GM23338 (cell line): ENCODE measurements at regions not wholly inside any gene's neighbourhood (a gene's known extent, or its start where the extent isn't known, plus 50 kb on each side); places are given as distances from the start of the nearest gene placed in this dataset.

Source experiments
- ATAC-seq: fragments of 200-7000 bp; cut with Tn5 transposase; 3 replicates; pipeline ENCODE4 v1.9.1; 2020
- DNase-seq: peaks from one replicate; pipeline ENCODE4 v3.0.0-alpha.2; 2015; ENCODE audit warnings: low spot score
- H2AFZ ChIP-seq: fragments of 200-600 bp; sonication (generic); 2 replicates; pipeline ENCODE4 v1.8.0; 2016; ENCODE audit warnings: antibody characterized with exemption, mild to moderate bottlenecking, moderate library complexity
- H3F3A ChIP-seq: fragments of 200-600 bp; sonication (generic); replicated peaks from 2 replicates; pipeline ENCODE4 v1.8.0; 2017; ENCODE audit warnings: antibody characterized with exemption, mixed run types, low read depth
- H3K27ac ChIP-seq: fragments of 200-600 bp; sonication (generic); 2 replicates; pipeline ENCODE4 v1.6.1; 2016; ENCODE audit warnings: low read depth
- H3K27me3 ChIP-seq: fragments of 200-600 bp; sonication (generic); 2 replicates; pipeline ENCODE4 v1.8.0; 2016; ENCODE audit warnings: mild to moderate bottlenecking, mixed run types, moderate library complexity; ENCODE audit not compliant: insufficient read depth
- H3K36me3 ChIP-seq: fragments of 200-600 bp; sonication (generic); 2 replicates; pipeline ENCODE4 v1.8.0; 2016; ENCODE audit warnings: mild to moderate bottlenecking; ENCODE audit not compliant: insufficient read depth
- H3K4me1 ChIP-seq: fragments of 200-600 bp; sonication (generic); 2 replicates; pipeline ENCODE4 v1.8.0; 2016; ENCODE audit warnings: mild to moderate bottlenecking, moderate library complexity; ENCODE audit not compliant: insufficient read depth
- H3K4me2 ChIP-seq: fragments of 200-600 bp; sonication (generic); 2 replicates; pipeline ENCODE4 v1.7.1; 2017; ENCODE audit warnings: mixed run types
- H3K4me3 ChIP-seq: fragments of 200-600 bp; sonication (generic); 2 replicates; pipeline ENCODE4 v1.6.1; 2016; ENCODE audit warnings: mixed run types
- H3K79me2 ChIP-seq: fragments of 200-600 bp; sonication (generic); replicated peaks from 2 replicates; pipeline ENCODE4 v1.8.0; 2017; ENCODE audit warnings: mild to moderate bottlenecking; ENCODE audit not compliant: insufficient read depth
- H3K9me2 ChIP-seq: fragments of 200-600 bp; sonication (generic); 2 replicates; pipeline ENCODE4 v1.8.0; 2017; ENCODE audit not compliant: insufficient read depth
- H4K20me1 ChIP-seq: fragments of 200-600 bp; sonication (generic); replicated peaks from 2 replicates; pipeline ENCODE4 v1.8.0; 2017; ENCODE audit warnings: mild to moderate bottlenecking; ENCODE audit not compliant: insufficient read depth
- H3K27ac Mint-ChIP-seq: 2 replicates; pipeline ENCODE4 v1.8.0; 2020; ENCODE audit warnings: inconsistent platforms, mild to moderate bottlenecking, moderate library complexity, mixed read lengths
- H3K27me3 Mint-ChIP-seq: 3 replicates; pipeline ENCODE4 v1.8.0; 2022; ENCODE audit warnings: low read depth, mild to moderate bottlenecking, moderate library complexity, mixed read lengths, inconsistent platforms; ENCODE audit not compliant: insufficient read depth, poor library complexity
- H3K36me3 Mint-ChIP-seq: 3 replicates; pipeline ENCODE4 v1.8.0; 2021; ENCODE audit warnings: low read depth, mild to moderate bottlenecking, inconsistent platforms, moderate library complexity, mixed read lengths
- H3K4me1 Mint-ChIP-seq: 3 replicates; pipeline ENCODE4 v1.8.0; 2020; ENCODE audit warnings: mild to moderate bottlenecking, inconsistent platforms, mixed read lengths
- H3K4me3 Mint-ChIP-seq: 3 replicates; pipeline ENCODE4 v1.8.0; 2021; ENCODE audit warnings: moderate library complexity, mild to moderate bottlenecking, inconsistent platforms, mixed read lengths
- H3K9me3 Mint-ChIP-seq: 3 replicates; pipeline ENCODE4 v1.8.0; 2020; ENCODE audit warnings: moderate library complexity, mild to moderate bottlenecking, inconsistent platforms, mixed read lengths
- CREB1 ChIP-seq: fragments of 250-450 bp; sonication (Bioruptor Pico); IDR thresholded peaks from 2 replicates; pipeline ENCODE4 v1.5.0; 2020; ENCODE audit warnings: low read depth, mild to moderate bottlenecking, moderate library complexity
- JUNB ChIP-seq: IDR thresholded peaks from one replicate; pipeline ENCODE4 v1.6.1; 2016; ENCODE audit warnings: antibody characterized with exemption; ENCODE audit not compliant: unreplicated experiment
- NANOG ChIP-seq: IDR thresholded peaks from 2 replicates; pipeline ENCODE4 v1.6.1; 2016; ENCODE audit warnings: antibody characterized with exemption, borderline replicate concordance
- ZNF114 ChIP-seq: fragments of 250-450 bp; sonication (Bioruptor Pico); IDR thresholded peaks from 2 replicates; pipeline ENCODE4 v1.5.0; 2020; ENCODE audit warnings: mild to moderate bottlenecking, moderate library complexity
- ZNF331 ChIP-seq: fragments of 250-450 bp; sonication (Bioruptor Pico); IDR thresholded peaks from 2 replicates; pipeline ENCODE4 v1.5.0; 2020; ENCODE audit warnings: low read depth, mild to moderate bottlenecking, moderate library complexity
- TF ChIP-seq, protein P1 (sequence below): fragments of 250-450 bp; sonication (Bioruptor Pico); IDR thresholded peaks from 2 replicates; pipeline ENCODE4 v1.5.0; 2020; ENCODE audit warnings: mild to moderate bottlenecking, moderate library complexity
- TF ChIP-seq, protein P2 (sequence below), 2 experiments: fragments of 200-600 bp in 1 of 2; sonication (generic) in 1 of 2; conservative IDR thresholded peaks; 2 replicates each; pipeline versions ENCODE4 v1.5.1 to v1.6.1; 2016 to 2017; ENCODE audit warnings: antibody characterized with exemption in 2 of 2, low read depth in 2 of 2, mild to moderate bottlenecking in 2 of 2, moderate library complexity in 1 of 2
- TF ChIP-seq, protein P3 (sequence below): IDR thresholded peaks from one replicate; pipeline ENCODE4 v1.6.1; 2018; ENCODE audit warnings: antibody characterized with exemption; ENCODE audit not compliant: unreplicated experiment

DNA sequence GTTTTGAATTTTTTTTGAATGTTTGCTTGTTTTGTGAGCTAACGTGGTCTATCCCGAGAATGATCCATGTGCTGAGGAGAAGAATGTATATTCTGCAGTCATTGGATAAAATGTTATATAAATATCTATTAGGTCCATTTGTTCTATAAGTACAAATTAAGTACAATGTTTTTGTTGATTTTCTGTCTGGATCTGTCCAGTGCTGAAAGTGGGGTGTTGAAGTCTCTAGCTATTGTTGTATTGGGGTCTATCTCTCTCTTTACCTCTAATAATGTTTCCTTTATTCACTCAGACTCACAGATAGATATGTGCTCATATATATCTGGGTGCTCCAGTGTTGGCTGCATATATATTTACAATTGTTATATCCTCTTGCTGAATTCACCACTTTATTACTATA, 144.8 kb upstream of the SETMAR start:
- no peak overlapping the region for H3K27ac ChIP-seq

More for the DNA sequence above, 144.8 kb upstream of the SETMAR start:
- H3K9me2 ChIP-seq: no peaks in the 10 kb centered on the region
- DNase-seq (no peak), ATAC-seq (no peak)
- no peaks in the 10 kb centered on the region for H3K36me3 ChIP-seq
- no peak overlapping the region for H3K27ac Mint-ChIP-seq
- no peak overlapping the region for H2AFZ ChIP-seq
- H3K79me2 ChIP-seq: no peaks in the 10 kb centered on the region
- no peak overlapping the region for H3K4me3 Mint-ChIP-seq
- H3K36me3 Mint-ChIP-seq: peaks cover 6% of the 10 kb centered on the region; the same call in 1 of the 3 replicates
- H3K4me3 ChIP-seq: no peak overlapping the region
- H3K27me3 ChIP-seq: no peaks in the 10 kb centered on the region
- H3K27me3 Mint-ChIP-seq: no peaks in the 10 kb centered on the region
- H3K4me1 Mint-ChIP-seq: peaks cover 3% of the 10 kb centered on the region; the same call in 1 of the 3 replicates
- TF ChIP-seq JUNB (no peak), NANOG (no peak), CREB1 (CRISPR knock-in tag) (no peak), ZNF114 (no peak), ZNF331 (CRISPR knock-in tag) (no peak)
- TF ChIP-seq, protein P1, sequence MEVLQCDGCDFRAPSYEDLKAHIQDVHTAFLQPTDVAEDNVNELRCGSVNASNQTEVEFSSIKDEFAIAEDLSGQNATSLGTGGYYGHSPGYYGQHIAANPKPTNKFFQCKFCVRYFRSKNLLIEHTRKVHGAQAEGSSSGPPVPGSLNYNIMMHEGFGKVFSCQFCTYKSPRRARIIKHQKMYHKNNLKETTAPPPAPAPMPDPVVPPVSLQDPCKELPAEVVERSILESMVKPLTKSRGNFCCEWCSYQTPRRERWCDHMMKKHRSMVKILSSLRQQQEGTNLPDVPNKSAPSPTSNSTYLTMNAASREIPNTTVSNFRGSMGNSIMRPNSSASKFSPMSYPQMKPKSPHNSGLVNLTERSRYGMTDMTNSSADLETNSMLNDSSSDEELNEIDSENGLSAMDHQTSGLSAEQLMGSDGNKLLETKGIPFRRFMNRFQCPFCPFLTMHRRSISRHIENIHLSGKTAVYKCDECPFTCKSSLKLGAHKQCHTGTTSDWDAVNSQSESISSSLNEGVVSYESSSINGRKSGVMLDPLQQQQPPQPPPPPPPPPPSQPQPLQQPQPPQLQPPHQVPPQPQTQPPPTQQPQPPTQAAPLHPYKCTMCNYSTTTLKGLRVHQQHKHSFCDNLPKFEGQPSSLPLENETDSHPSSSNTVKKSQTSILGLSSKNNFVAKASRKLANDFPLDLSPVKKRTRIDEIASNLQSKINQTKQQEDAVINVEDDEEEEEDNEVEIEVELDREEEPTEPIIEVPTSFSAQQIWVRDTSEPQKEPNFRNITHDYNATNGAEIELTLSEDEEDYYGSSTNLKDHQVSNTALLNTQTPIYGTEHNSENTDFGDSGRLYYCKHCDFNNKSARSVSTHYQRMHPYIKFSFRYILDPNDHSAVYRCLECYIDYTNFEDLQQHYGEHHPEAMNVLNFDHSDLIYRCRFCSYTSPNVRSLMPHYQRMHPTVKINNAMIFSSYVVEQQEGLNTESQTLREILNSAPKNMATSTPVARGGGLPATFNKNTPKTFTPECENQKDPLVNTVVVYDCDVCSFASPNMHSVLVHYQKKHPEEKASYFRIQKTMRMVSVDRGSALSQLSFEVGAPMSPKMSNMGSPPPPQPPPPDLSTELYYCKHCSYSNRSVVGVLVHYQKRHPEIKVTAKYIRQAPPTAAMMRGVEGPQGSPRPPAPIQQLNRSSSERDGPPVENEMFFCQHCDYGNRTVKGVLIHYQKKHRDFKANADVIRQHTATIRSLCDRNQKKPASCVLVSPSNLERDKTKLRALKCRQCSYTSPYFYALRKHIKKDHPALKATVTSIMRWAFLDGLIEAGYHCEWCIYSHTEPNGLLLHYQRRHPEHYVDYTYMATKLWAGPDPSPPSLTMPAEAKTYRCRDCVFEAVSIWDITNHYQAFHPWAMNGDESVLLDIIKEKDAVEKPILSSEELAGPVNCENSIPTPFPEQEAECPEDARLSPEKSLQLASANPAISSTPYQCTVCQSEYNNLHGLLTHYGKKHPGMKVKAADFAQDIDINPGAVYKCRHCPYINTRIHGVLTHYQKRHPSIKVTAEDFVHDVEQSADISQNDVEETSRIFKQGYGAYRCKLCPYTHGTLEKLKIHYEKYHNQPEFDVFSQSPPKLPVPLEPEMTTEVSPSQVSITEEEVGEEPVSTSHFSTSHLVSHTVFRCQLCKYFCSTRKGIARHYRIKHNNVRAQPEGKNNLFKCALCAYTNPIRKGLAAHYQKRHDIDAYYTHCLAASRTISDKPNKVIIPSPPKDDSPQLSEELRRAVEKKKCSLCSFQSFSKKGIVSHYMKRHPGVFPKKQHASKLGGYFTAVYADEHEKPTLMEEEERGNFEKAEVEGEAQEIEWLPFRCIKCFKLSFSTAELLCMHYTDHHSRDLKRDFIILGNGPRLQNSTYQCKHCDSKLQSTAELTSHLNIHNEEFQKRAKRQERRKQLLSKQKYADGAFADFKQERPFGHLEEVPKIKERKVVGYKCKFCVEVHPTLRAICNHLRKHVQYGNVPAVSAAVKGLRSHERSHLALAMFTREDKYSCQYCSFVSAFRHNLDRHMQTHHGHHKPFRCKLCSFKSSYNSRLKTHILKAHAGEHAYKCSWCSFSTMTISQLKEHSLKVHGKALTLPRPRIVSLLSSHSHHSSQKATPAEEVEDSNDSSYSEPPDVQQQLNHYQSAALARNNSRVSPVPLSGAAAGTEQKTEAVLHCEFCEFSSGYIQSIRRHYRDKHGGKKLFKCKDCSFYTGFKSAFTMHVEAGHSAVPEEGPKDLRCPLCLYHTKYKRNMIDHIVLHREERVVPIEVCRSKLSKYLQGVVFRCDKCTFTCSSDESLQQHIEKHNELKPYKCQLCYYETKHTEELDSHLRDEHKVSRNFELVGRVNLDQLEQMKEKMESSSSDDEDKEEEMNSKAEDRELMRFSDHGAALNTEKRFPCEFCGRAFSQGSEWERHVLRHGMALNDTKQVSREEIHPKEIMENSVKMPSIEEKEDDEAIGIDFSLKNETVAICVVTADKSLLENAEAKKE (CRISPR knock-in tag): no peak
- TF ChIP-seq, protein P2, sequence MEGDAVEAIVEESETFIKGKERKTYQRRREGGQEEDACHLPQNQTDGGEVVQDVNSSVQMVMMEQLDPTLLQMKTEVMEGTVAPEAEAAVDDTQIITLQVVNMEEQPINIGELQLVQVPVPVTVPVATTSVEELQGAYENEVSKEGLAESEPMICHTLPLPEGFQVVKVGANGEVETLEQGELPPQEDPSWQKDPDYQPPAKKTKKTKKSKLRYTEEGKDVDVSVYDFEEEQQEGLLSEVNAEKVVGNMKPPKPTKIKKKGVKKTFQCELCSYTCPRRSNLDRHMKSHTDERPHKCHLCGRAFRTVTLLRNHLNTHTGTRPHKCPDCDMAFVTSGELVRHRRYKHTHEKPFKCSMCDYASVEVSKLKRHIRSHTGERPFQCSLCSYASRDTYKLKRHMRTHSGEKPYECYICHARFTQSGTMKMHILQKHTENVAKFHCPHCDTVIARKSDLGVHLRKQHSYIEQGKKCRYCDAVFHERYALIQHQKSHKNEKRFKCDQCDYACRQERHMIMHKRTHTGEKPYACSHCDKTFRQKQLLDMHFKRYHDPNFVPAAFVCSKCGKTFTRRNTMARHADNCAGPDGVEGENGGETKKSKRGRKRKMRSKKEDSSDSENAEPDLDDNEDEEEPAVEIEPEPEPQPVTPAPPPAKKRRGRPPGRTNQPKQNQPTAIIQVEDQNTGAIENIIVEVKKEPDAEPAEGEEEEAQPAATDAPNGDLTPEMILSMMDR (conservative IDR thresholded peaks at IDR 0.05; ENCODE audit: low read depth in 2 of 2): no peak
- TF ChIP-seq, protein P3, sequence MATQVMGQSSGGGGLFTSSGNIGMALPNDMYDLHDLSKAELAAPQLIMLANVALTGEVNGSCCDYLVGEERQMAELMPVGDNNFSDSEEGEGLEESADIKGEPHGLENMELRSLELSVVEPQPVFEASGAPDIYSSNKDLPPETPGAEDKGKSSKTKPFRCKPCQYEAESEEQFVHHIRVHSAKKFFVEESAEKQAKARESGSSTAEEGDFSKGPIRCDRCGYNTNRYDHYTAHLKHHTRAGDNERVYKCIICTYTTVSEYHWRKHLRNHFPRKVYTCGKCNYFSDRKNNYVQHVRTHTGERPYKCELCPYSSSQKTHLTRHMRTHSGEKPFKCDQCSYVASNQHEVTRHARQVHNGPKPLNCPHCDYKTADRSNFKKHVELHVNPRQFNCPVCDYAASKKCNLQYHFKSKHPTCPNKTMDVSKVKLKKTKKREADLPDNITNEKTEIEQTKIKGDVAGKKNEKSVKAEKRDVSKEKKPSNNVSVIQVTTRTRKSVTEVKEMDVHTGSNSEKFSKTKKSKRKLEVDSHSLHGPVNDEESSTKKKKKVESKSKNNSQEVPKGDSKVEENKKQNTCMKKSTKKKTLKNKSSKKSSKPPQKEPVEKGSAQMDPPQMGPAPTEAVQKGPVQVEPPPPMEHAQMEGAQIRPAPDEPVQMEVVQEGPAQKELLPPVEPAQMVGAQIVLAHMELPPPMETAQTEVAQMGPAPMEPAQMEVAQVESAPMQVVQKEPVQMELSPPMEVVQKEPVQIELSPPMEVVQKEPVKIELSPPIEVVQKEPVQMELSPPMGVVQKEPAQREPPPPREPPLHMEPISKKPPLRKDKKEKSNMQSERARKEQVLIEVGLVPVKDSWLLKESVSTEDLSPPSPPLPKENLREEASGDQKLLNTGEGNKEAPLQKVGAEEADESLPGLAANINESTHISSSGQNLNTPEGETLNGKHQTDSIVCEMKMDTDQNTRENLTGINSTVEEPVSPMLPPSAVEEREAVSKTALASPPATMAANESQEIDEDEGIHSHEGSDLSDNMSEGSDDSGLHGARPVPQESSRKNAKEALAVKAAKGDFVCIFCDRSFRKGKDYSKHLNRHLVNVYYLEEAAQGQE: peak; percentile 41
- no peaks in the 10 kb centered on the region for H4K20me1 ChIP-seq
- H3K4me2 ChIP-seq: no peak overlapping the region
- peaks cover 77% of the 10 kb centered on the region for H3K9me3 Mint-ChIP-seq
- no peaks in the 10 kb centered on the region for H3F3A ChIP-seq
- H3K4me1 ChIP-seq: no peaks in the 10 kb centered on the region
